Peyer's patch (tissue), 4 donors: ENCODE measurements at regions not wholly inside any gene's neighbourhood (a gene's known extent, or its start where the extent isn't known, plus 50 kb on each side); places are given as distances from the start of the nearest gene placed in this dataset.

Experiments
- DNase-seq, 3 donors: peaks; one replicate each; pipeline ENCODE4 v3.0.0-alpha.2; 2017 to 2019
- H3K27ac ChIP-seq, 4 donors: fragments of 200-600 bp; sonication (generic); one replicate each; pipeline ENCODE4 v1.5.1; 2016 to 2019
- H3K27me3 ChIP-seq, 2 donors: fragments of 200-600 bp; sonication (generic); one replicate each; pipeline ENCODE4 v1.5.1; 2019
- H3K36me3 ChIP-seq, 3 donors: fragments of 200-600 bp; sonication (generic); one replicate each; pipeline ENCODE4 v1.5.1; 2016 to 2019
- H3K4me1 ChIP-seq, 4 donors: fragments of 200-600 bp; sonication (generic); one replicate each; pipeline ENCODE4 v1.5.1; 2016 to 2019
- H3K4me3 ChIP-seq, 4 donors: fragments of 200-600 bp; sonication (generic); 1 replicate in 3 of 4; 2 replicates in 1 of 4; pipeline ENCODE4 v1.5.1; 2016 to 2019; ENCODE audit warnings: mild to moderate bottlenecking in 1 of 4
- H3K9me3 ChIP-seq, 4 donors: fragments of 200-600 bp; sonication (generic); one replicate each; pipeline ENCODE4 v1.5.1; 2016 to 2019; ENCODE audit warnings: mild to moderate bottlenecking in 1 of 4
- POLR2A ChIP-seq, 2 donors: fragments of 450-650 bp; IDR thresholded peaks; one replicate each; pipeline ENCODE4 v1.5.1; 2017; ENCODE audit warnings: antibody characterized with exemption in 2 of 2, mild to moderate bottlenecking in 2 of 2, moderate library complexity in 2 of 2
- TF ChIP-seq, protein P1 (sequence below), 6 experiments: fragments of 450-650 bp in 4 of 6; fragments of 200-600 bp in 2 of 6; sonication (generic) in 1 of 6; IDR thresholded peaks; one replicate each; pipeline ENCODE4 v1.5.1; 2017 to 2019; ENCODE audit warnings: antibody characterized with exemption in 6 of 6, mild to moderate bottlenecking in 3 of 6, moderate library complexity in 1 of 6

DNA sequence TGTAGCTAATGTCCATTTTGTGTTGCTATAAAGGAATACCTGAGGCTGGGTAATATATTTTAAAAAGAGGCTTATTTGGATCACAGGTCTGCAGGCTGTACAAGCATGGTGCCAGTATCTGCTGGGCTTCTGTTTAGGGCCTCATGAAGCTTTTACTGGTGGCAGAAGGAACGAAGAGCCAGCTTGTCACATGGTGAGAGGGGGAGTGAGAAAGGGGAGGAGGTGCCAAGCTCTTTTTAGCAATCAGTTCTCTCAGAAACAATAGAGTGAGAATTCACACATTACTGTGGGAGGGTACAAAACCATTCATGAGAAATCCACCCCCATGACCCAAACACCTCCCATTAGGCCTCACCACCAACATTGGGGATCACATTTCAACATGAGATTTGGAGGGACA, 340.9 kb downstream of the RASEF start:
- TF ChIP-seq POLR2A (IDR thresholded peaks at IDR 0.05): no peak
- TF ChIP-seq, protein P1, sequence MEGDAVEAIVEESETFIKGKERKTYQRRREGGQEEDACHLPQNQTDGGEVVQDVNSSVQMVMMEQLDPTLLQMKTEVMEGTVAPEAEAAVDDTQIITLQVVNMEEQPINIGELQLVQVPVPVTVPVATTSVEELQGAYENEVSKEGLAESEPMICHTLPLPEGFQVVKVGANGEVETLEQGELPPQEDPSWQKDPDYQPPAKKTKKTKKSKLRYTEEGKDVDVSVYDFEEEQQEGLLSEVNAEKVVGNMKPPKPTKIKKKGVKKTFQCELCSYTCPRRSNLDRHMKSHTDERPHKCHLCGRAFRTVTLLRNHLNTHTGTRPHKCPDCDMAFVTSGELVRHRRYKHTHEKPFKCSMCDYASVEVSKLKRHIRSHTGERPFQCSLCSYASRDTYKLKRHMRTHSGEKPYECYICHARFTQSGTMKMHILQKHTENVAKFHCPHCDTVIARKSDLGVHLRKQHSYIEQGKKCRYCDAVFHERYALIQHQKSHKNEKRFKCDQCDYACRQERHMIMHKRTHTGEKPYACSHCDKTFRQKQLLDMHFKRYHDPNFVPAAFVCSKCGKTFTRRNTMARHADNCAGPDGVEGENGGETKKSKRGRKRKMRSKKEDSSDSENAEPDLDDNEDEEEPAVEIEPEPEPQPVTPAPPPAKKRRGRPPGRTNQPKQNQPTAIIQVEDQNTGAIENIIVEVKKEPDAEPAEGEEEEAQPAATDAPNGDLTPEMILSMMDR (IDR thresholded peaks at IDR 0.05): no peak
- no peaks in the 10 kb centered on the region for H3K36me3 ChIP-seq
- no peaks in the 10 kb centered on the region for H3K4me1 ChIP-seq
- no peaks in the 10 kb centered on the region for H3K27me3 ChIP-seq
- H3K27ac ChIP-seq: no peak overlapping the region
- H3K9me3 ChIP-seq: no peaks in the 10 kb centered on the region
- no peak overlapping the region for H3K4me3 ChIP-seq
- DNase-seq: no peak

DNA sequence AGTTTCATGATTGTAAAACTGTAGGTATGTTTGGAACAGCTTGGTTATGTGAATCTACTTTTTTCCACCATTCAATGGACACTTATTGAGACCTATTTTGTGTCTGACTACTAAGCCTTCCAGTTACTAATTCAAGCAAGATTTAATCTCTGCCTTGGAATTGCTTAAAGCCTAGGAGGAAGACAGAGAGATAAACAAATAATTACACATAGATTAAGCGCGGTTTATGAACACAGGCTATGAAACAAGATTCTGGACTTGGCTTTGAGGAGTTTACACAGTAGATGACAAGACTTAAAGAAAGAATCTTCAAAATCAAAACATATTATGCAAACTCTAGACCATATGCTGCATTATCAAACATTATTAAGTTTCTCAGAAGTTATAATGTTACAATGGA, 340.4 kb downstream of the RASEF start:
- TF ChIP-seq POLR2A (IDR thresholded peaks at IDR 0.05): no peak
- TF ChIP-seq, protein P1 (IDR thresholded peaks at IDR 0.05): no peak
- no peak for DNase-seq
- Histone ChIP-seq H3K9me3 (no peaks in the 10 kb centered on the region), H3K27ac (no peak overlapping the region), H3K36me3 (no peaks in the 10 kb centered on the region), H3K27me3 (no peaks in the 10 kb centered on the region), H3K4me1 (no peaks in the 10 kb centered on the region), H3K4me3 (no peak overlapping the region)

DNA sequence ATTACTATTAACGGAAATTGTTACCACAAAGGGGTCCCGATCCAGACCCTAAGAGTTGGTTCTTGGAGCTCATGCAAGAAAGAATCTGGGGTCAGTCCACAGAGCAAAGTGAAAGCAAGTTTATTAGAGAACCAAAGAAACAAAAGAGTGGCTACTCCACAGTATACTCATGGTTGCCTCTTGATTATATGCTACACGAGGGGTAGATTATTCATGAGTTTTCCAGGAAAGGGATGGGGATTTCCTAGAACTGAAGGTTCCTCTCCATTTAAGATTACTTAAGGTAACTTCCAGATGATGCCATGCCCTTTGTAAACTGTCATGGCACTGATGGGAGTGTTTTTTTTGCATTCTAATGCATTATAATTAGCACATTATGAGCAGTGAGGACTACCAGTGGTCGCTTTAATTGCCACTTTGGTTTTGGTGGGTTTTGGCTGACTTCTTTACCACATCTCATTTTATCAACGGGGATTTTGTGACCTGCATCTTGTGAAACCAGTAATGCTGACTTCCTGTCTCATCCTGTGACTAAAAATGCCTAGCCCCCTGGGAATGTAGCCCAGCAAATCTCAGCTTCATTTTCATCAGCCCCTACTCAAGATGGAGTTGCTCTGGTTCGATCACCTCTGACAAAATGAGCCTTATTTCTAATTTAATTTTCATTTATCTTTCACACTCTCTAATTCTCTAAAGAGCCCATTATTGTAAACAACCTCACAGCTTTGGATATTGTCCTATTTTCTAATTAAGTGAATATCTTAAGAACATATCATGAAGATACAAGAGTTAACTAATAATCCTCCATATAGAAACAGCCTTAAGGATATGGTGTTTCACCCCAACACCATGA, 336.3 kb downstream of the RASEF start:
- DNase-seq: no peak
- H3K36me3 ChIP-seq: no peaks in the 10 kb centered on the region
- H3K27ac ChIP-seq: no peak overlapping the region
- no peaks in the 10 kb centered on the region for H3K9me3 ChIP-seq
- no peaks in the 10 kb centered on the region for H3K4me1 ChIP-seq
- TF ChIP-seq POLR2A (IDR thresholded peaks at IDR 0.05): no peak
- TF ChIP-seq, protein P1 (IDR thresholded peaks at IDR 0.05): no peak
- H3K4me3 ChIP-seq: no peak overlapping the region
- H3K27me3 ChIP-seq: no peaks in the 10 kb centered on the region

DNA sequence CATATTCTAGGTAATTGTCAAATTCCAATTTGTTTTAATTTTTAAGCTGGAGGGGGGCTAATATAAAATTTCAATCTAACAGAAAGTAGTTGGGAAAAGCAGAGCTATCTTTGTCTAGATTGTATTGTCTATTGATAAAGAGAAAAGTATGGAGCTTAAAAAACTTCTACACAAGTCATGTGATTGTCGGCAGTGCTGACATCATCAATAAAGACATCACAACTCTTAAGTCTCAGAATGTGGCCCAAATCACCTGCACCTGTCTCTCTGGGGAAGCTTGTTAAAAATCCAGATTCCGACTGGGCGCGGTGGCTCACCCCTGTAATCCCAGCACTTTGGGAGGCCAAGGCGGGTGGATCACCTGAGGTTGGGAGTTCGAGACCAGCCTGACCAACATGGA, 333.8 kb downstream of the RASEF start:
- H3K36me3 ChIP-seq: no peaks in the 10 kb centered on the region
- DNase-seq: no peak
- H3K4me1 ChIP-seq: no peaks in the 10 kb centered on the region
- no peaks in the 10 kb centered on the region for H3K27me3 ChIP-seq
- no peak overlapping the region for H3K27ac ChIP-seq
- no peak overlapping the region for H3K4me3 ChIP-seq
- TF ChIP-seq, protein P1 (IDR thresholded peaks at IDR 0.05): no peak
- TF ChIP-seq POLR2A (IDR thresholded peaks at IDR 0.05): no peak
- no peaks in the 10 kb centered on the region for H3K9me3 ChIP-seq

- H3K27ac ChIP-seq: no peak overlapping the region
- no peaks in the 10 kb centered on the region for H3K4me1 ChIP-seq
- H3K27me3 ChIP-seq: no peaks in the 10 kb centered on the region
- no peaks in the 10 kb centered on the region for H3K9me3 ChIP-seq
- H3K4me3 ChIP-seq: no peak overlapping the region
- TF ChIP-seq POLR2A (IDR thresholded peaks at IDR 0.05): no peak
- TF ChIP-seq, protein P1 (IDR thresholded peaks at IDR 0.05): no peak
- no peaks in the 10 kb centered on the region for H3K36me3 ChIP-seq
- no peak for DNase-seq
These were observed 332.9 kb downstream of the RASEF start for GRCh38 chr9:82729991-82730589.
